H1 (cell line): ENCODE measurements at regions not wholly inside any gene's neighbourhood (a gene's known extent, or its start where the extent isn't known, plus 50 kb on each side); places are given as distances from the start of the nearest gene placed in this dataset.

Source experiments
- CTBP2 ChIP-seq: IDR thresholded peaks from 2 replicates; pipeline ENCODE4 v1.7.0; 2011; ENCODE audit warnings: borderline replicate concordance, mild to moderate bottlenecking, moderate library complexity, mixed read lengths, low read length; ENCODE audit not compliant: insufficient read depth, insufficient read length
- KDM1A ChIP-seq: fragments of 200-600, 300-600 bp; sonication (generic); IDR thresholded peaks from 2 replicates; pipeline ENCODE4 v1.7.1; 2016; ENCODE audit warnings: mild to moderate bottlenecking, low read length, borderline replicate concordance
- POLR2AphosphoS5 ChIP-seq: IDR thresholded peaks from 2 replicates; pipeline ENCODE4 v1.6.1; 2011; ENCODE audit warnings: low read depth, low read length

GRCh38 chr2:89767572-89768435 lies 1076.3 kb downstream of the RPIA start (continued):
- TF ChIP-seq POLR2AphosphoS5 (no peak), CTBP2 (no peak), KDM1A (no peak)
